H9 (cell line): ENCODE measurements at regions not wholly inside any gene's neighbourhood (a gene's known extent, or its start where the extent isn't known, plus 50 kb on each side); places are given as distances from the start of the nearest gene placed in this dataset.

Experiments
- DNase-seq: peaks from one replicate; pipeline ENCODE4 v3.0.0-alpha.2; 2017
- H2AFZ ChIP-seq: one replicate; pipeline ENCODE4 v1.6.1; 2013; ENCODE audit warnings: mild to moderate bottlenecking, low read length, control low read depth, moderate library complexity
- H2AK5ac ChIP-seq: 2 replicates; pipeline ENCODE4 v1.6.1; 2013; ENCODE audit warnings: low read length, control low read depth, mixed read lengths; ENCODE audit not compliant: insufficient read length
- H2BK120ac ChIP-seq: one replicate; pipeline ENCODE4 v1.6.1; 2013; ENCODE audit warnings: low read depth, mild to moderate bottlenecking, low read length, control low read depth, inconsistent platforms; ENCODE audit not compliant: poor library complexity, severe bottlenecking
- H2BK12ac ChIP-seq: 2 replicates; pipeline ENCODE4 v1.6.1; 2013; ENCODE audit warnings: low read length, control low read depth, mixed read lengths, low read depth; ENCODE audit not compliant: insufficient read length
- H2BK15ac ChIP-seq: 2 replicates; pipeline ENCODE4 v1.6.1; 2013; ENCODE audit warnings: low read depth, low read length, control low read depth
- H2BK20ac ChIP-seq: one replicate; pipeline ENCODE4 v1.6.1; 2013; ENCODE audit warnings: low read depth, mild to moderate bottlenecking, low read length, control low read depth, inconsistent platforms; ENCODE audit not compliant: poor library complexity, severe bottlenecking
- H2BK5ac ChIP-seq: 2 replicates; pipeline ENCODE4 v1.6.1; 2013; ENCODE audit warnings: low read length, control low read depth, mixed read lengths; ENCODE audit not compliant: insufficient read length
- H3K14ac ChIP-seq: 2 replicates; pipeline ENCODE4 v1.6.1; 2013; ENCODE audit warnings: low read length, control low read depth; ENCODE audit not compliant: insufficient read depth
- H3K18ac ChIP-seq: 2 replicates; pipeline ENCODE4 v1.6.1; 2013; ENCODE audit warnings: low read depth, mild to moderate bottlenecking, mixed read lengths, low read length, control low read depth; ENCODE audit not compliant: insufficient read length
- H3K23ac ChIP-seq: 2 replicates; pipeline ENCODE4 v1.6.1; 2013; ENCODE audit warnings: low read length, control low read depth, mixed read lengths, low read depth; ENCODE audit not compliant: insufficient read length
- H3K23me2 ChIP-seq: 2 replicates; pipeline ENCODE4 v1.6.1; 2013; ENCODE audit warnings: low read depth, mild to moderate bottlenecking, mixed read lengths, low read length, control low read depth; ENCODE audit not compliant: insufficient read length, poor library complexity, severe bottlenecking
- H3K27ac ChIP-seq: 2 replicates; pipeline ENCODE4 v1.5.1; 2013; ENCODE audit warnings: low read length, control low read depth, mixed read lengths, low read depth; ENCODE audit not compliant: insufficient read length
- H3K27me3 ChIP-seq: 2 replicates; pipeline ENCODE4 v1.6.1; 2013; ENCODE audit warnings: low read length, control low read depth, inconsistent platforms; ENCODE audit not compliant: insufficient read depth
- H3K4ac ChIP-seq: 2 replicates; pipeline ENCODE4 v1.6.1; 2013; ENCODE audit warnings: low read depth, mild to moderate bottlenecking, control low read depth, inconsistent platforms, low read length, moderate library complexity
- H3K4me1 ChIP-seq: 2 replicates; pipeline ENCODE4 v1.6.1; 2013; ENCODE audit warnings: low read length, control low read depth, inconsistent platforms; ENCODE audit not compliant: insufficient read depth
- H3K4me2 ChIP-seq: 2 replicates; pipeline ENCODE4 v1.6.1; 2013; ENCODE audit warnings: low read length, control low read depth, mixed read lengths; ENCODE audit not compliant: insufficient read length, insufficient read depth
- H3K56ac ChIP-seq: 2 replicates; pipeline ENCODE4 v1.6.1; 2013; ENCODE audit warnings: low read depth, mild to moderate bottlenecking, mixed read lengths, low read length, control low read depth; ENCODE audit not compliant: insufficient read length
- H3K79me1 ChIP-seq: 2 replicates; pipeline ENCODE4 v1.6.1; 2013; ENCODE audit warnings: low read depth, mild to moderate bottlenecking, moderate library complexity, low read length, control low read depth, inconsistent platforms; ENCODE audit not compliant: insufficient read depth, poor library complexity, severe bottlenecking
- H3K79me2 ChIP-seq: 2 replicates; pipeline ENCODE4 v1.6.1; 2013; ENCODE audit warnings: low read length, control low read depth, inconsistent platforms; ENCODE audit not compliant: insufficient read depth
- H3K9ac ChIP-seq: 2 replicates; pipeline ENCODE4 v1.6.1; 2013; ENCODE audit warnings: low read length, control low read depth, mixed read lengths; ENCODE audit not compliant: insufficient read length; ENCODE audit errors: extremely low read depth
- H3K9me3 ChIP-seq: one replicate; pipeline ENCODE4 v1.6.1; 2013; ENCODE audit warnings: low read depth, low read length, inconsistent platforms; ENCODE audit not compliant: control insufficient read depth
- H3T11ph ChIP-seq: one replicate; pipeline ENCODE4 v1.6.1; 2013; ENCODE audit warnings: mild to moderate bottlenecking, low read length, control low read depth, inconsistent platforms
- H4K20me1 ChIP-seq: one replicate; pipeline ENCODE4 v1.6.1; 2013; ENCODE audit not compliant: control insufficient read depth, insufficient read length, insufficient read depth
- H4K5ac ChIP-seq: 2 replicates; pipeline ENCODE4 v1.6.1; 2013; ENCODE audit warnings: low read depth, mild to moderate bottlenecking, mixed read lengths, low read length, control low read depth; ENCODE audit not compliant: insufficient read length
- H4K8ac ChIP-seq: replicated peaks from 2 replicates; pipeline ENCODE4 v1.6.1; 2013; ENCODE audit warnings: low read length, control low read depth, mixed read lengths, low read depth; ENCODE audit not compliant: insufficient read length
- H4K91ac ChIP-seq: 2 replicates; pipeline ENCODE4 v1.6.1; 2013; ENCODE audit warnings: low read depth, mild to moderate bottlenecking, moderate library complexity, mixed read lengths, low read length, control low read depth; ENCODE audit not compliant: insufficient read length
- H3K27ac Mint-ChIP-seq, 3 experiments: 2 replicates in 2 of 3; 3 replicates in 1 of 3; pipeline ENCODE4 v1.8.0; 2020 to 2021; ENCODE audit warnings: mixed read lengths in 3 of 3, mild to moderate bottlenecking in 1 of 3, moderate library complexity in 1 of 3
- H3K27me3 Mint-ChIP-seq: 2 replicates; pipeline ENCODE4 v1.8.0; 2021; ENCODE audit warnings: low read depth, mild to moderate bottlenecking, moderate library complexity, mixed read lengths
- H3K36me3 Mint-ChIP-seq, 3 experiments: 2 replicates in 2 of 3; 3 replicates in 1 of 3; pipeline ENCODE4 v1.8.0; 2020 to 2021; ENCODE audit warnings: low read depth in 3 of 3, mixed read lengths in 3 of 3; ENCODE audit not compliant: insufficient read depth in 1 of 3
- H3K4me1 Mint-ChIP-seq, 2 experiments: 2 replicates each; pipeline ENCODE4 v1.8.0; 2020; ENCODE audit warnings: mixed read lengths in 2 of 2
- H3K4me3 Mint-ChIP-seq, 2 experiments: 2 replicates in 1 of 2; 3 replicates in 1 of 2; pipeline ENCODE4 v1.8.0; 2020 to 2021; ENCODE audit warnings: mild to moderate bottlenecking in 2 of 2, mixed read lengths in 2 of 2, moderate library complexity in 1 of 2
- H3K9me3 Mint-ChIP-seq, 2 experiments: 2 replicates in 1 of 2; 3 replicates in 1 of 2; pipeline ENCODE4 v1.8.0; 2020; ENCODE audit warnings: mild to moderate bottlenecking in 2 of 2, mixed read lengths in 2 of 2, moderate library complexity in 1 of 2
- CTCF ChIP-seq: fragments of 200-600 bp; sonication (generic); conservative IDR thresholded peaks from 3 replicates; pipeline ENCODE4 v1.8.0; 2021; ENCODE audit warnings: antibody characterized with exemption, mild to moderate bottlenecking
- WGBS: extraction: QIAGEN DNeasy Blood & Tissue Kit; methylation state at CpG from one replicate; pipeline ENCODE4 v1.1.7; 2013; ENCODE audit warnings: missing lambda C conversion rate, low lambda C conversion rate, mixed read lengths; ENCODE audit not compliant: insufficient read length; ENCODE audit errors: extremely low coverage; 5-methylcytosine and 5-hydroxymethylcytosine counted together

- no peaks in the 10 kb centered on the region for H3K4me1 ChIP-seq
- no peak overlapping the region for H3K27ac ChIP-seq
- H4K20me1 ChIP-seq = no peaks in the 10 kb centered on the region
- no peaks in the 10 kb centered on the region for H3K27me3 Mint-ChIP-seq
- H3K4ac ChIP-seq = no peak overlapping the region
- H3K4me3 Mint-ChIP-seq = no peak overlapping the region
- H3K27me3 ChIP-seq = no peaks in the 10 kb centered on the region
- no peak overlapping the region for H2AK5ac ChIP-seq
- H3K18ac ChIP-seq = no peak overlapping the region
- no peak overlapping the region for H4K91ac ChIP-seq
- H4K8ac ChIP-seq = no peak overlapping the region
- H2BK5ac ChIP-seq = no peak overlapping the region
- H3K36me3 Mint-ChIP-seq = peaks cover 0 to 10% (median 6%) of the 10 kb centered on the region in 3 experiments; a peak in 3 of 7 replicates
- H3K4me1 Mint-ChIP-seq = peaks cover 0 to 4% of the 10 kb centered on the region in 2 experiments; a peak in 2 of 4 replicates
- no peak overlapping the region for H3T11ph ChIP-seq
- no peaks in the 10 kb centered on the region for H3K23me2 ChIP-seq
- no peak overlapping the region for H3K27ac Mint-ChIP-seq
- H3K56ac ChIP-seq = no peak overlapping the region
- no peak overlapping the region for H3K4me2 ChIP-seq
- TF ChIP-seq CTCF = no peak
- no peaks in the 10 kb centered on the region for H3K79me2 ChIP-seq
- no peak overlapping the region for H3K14ac ChIP-seq
- H2BK120ac ChIP-seq = no peak overlapping the region
- no peak overlapping the region for H2BK20ac ChIP-seq
- H3K9ac ChIP-seq = no peak overlapping the region
- no peak overlapping the region for H3K23ac ChIP-seq
- no peak overlapping the region for H4K5ac ChIP-seq
- no peaks in the 10 kb centered on the region for H3K79me1 ChIP-seq
- WGBS = no CpG with 5 or more reads among the region's 2 CpGs
- no peak overlapping the region for H2BK12ac ChIP-seq
- H3K9me3 ChIP-seq = no peaks in the 10 kb centered on the region
- DNase-seq = no peak
- H2BK15ac ChIP-seq = no peak overlapping the region
- no peaks in the 10 kb centered on the region; a peak in 2 of 5 replicates for H3K9me3 Mint-ChIP-seq
- H2AFZ ChIP-seq = no peak overlapping the region
Measured at GRCh38 chr13:83819611-83820010, 62.7 kb downstream of the SLITRK1 start.
